COLO829 (cell line): ENCODE measurements at regions not wholly inside any gene's neighbourhood (a gene's known extent, or its start where the extent isn't known, plus 50 kb on each side); places are given as distances from the start of the nearest gene placed in this dataset.
"Not testable (repeated sequence)": the region's sequence is repeated elsewhere in the genome, so short reads cannot be mapped to it uniquely, and the experiment has no call there.

Experiments
- DNase-seq: peaks from one replicate; pipeline ENCODE4 v3.0.0; 2012; ENCODE audit warnings: low spot score

DNA sequence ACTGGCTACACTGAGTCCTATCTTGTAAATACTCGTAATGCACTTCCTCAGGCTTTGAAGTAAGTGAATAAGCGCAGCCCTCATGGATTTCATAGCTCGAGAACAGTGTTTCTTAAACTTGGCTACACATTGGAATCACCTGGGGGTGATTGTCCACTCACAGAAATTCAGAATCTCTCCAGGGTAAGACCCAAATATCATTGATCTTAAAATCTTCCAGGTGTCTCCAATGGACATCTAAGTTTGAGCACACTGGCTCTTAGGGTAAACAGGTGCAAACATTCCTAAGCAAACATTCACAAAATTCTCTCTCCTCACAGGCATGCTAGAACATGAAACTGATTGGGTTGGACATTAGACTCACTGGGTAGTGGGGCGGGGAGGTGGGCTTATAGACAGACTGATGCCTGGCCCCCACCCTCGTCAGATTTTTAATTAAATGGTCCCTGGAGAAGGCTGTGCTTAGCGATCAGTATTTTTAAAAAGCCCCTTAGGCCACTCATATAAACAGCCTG is 279.7 kb upstream of the TBL1XR1 start:
- DNase-seq = no peak

- DNase-seq = peak; percentile 32
These were observed 281.0 kb upstream of the TBL1XR1 start for GRCh38 chr3:177478170-177478867.

DNA sequence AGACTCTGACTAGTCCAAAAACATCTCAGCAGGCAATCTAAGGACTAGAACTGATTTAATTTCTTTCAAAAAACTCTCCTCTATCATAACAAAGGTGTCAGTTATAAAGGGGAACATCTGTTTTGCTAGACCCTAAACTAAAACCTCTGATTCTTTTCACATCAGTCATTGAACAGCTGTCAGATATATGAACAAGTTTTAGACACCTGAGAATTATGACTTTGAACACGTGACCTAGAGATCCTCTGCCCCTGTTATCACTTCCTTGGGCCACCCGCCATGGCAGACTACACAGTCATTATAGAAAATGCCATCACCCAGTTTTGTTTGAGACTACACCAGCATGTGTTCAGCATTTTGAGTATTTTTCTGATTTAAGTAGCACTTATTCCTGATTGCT is 282.3 kb upstream of the TBL1XR1 start:
- no peak for DNase-seq

- no peak for DNase-seq
These were observed 284.0 kb upstream of the TBL1XR1 start for GRCh38 chr3:177481329-177481728.

DNA sequence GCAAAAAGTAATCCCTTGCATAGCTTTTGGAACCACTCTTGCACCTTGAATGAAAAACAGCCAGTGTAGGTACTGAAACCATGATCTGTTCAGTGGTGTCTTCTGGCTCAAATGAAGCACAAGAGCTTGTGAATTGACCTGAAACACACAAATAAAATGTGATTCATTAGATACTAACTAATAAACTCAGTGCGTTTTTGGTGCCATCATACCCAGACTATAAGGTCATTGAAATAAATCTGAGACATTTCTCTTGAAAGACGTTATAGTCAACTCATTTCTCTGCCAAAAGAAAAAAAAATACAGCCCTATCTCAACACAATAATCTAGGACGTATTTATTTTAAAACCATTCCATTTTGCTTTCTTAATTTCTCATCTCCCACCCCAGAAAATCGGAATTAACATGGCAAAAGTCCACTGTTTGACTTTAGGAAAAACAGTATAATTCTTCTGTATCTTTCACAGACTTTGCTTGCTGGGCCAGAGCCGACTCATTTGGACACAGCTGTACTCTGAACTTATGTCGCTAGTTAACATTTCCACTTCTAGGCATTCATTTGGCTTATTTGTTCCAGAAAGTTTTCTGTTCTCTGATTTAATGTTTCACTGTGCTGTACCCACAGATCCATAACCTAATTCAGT is 284.9 kb upstream of the TBL1XR1 start:
- no peak for DNase-seq

- DNase-seq = no peak
These were observed 286.1 kb upstream of the TBL1XR1 start for GRCh38 chr3:177483182-177483967.

DNA sequence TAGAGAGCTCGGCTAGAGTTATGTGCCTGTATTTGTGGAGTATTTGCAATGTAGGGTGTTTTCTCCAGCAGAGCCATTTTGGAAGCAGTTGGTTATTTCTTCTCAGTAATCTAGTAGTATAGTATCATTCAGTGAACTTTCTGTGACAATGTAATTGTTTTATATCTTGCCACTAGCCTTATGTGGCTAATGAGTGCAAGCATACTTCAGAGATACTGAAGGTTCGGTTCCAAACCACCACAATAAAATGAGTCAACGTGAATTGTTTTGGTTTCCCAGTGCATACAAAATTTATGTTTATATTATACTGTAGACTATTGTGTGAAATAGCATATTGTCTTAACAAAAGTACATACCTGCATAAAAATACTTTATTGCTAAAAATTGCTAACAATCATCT is 286.9 kb upstream of the TBL1XR1 start:
- DNase-seq = no peak

- no peak for DNase-seq
These were observed 287.6 kb upstream of the TBL1XR1 start for GRCh38 chr3:177484926-177485325.

DNA sequence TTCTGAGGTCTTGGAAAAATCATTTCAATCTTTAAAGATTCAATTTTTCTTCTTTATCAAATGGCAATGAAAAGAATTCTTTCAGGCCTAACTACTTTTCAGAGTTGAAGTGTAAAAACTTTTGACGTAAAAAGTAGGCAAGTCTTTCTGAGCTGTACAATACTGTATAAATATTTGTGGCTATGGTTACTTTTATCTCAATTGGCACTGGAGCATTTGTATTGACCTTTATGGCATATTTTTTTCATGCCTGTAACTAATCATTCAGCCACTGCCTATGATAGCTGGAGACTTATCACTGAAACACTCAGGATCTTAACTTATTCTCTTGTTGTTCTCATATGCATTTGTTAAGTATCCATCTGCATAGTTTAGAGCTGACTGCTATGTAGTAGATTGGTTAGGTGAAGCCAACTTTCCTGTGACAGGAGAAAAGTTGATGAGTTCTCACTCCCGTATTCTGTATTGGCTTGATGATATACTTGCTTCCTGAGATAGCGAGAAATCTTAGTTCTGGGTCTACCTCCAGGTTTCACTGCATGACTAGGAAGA is 290.4 kb upstream of the TBL1XR1 start:
- no peak for DNase-seq

- no peak for DNase-seq
These were observed 291.5 kb upstream of the TBL1XR1 start for GRCh38 chr3:177488740-177489139.

GRCh38 chr3:177490626-177491025 is 293.3 kb upstream of the TBL1XR1 start:
- peak; percentile 86 for DNase-seq

DNA sequence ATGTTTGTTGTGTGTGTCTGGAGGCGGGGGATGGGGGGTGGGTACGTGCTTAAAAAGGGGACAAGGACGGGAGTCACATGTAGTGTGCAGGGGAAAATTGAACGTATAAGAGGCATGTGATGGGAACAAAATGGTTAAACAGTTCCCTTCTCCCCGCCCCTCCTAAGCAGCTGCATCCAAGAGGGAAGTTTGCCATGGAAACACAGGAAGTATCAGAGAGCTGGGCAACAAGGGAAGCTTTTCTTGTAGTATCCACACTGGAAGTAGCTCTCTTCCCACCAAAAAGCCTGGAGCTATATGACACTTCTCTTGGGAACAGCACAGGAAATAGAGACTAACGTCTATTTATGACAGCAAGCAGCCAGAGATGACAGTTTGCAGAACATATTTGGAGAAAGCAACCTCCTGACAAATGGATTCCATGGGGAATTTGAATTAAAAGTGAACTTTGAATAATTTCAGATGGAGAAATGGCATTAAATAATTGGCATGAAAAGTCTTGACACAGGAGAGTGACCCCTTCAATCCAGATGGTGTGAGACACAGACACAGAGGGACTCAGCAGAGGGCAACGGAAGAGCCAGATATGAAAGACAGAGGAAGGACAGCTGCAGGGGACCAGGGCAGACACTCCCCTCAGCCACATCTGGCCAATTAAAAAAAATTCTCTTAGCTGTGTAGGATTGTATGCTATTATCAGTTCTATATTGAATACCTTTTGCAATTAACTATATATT is 294.2 kb upstream of the TBL1XR1 start:
- DNase-seq = peak; percentile 96

GRCh38 chr3:177493091-177493490 is 295.8 kb upstream of the TBL1XR1 start:
- no peak for DNase-seq

DNA sequence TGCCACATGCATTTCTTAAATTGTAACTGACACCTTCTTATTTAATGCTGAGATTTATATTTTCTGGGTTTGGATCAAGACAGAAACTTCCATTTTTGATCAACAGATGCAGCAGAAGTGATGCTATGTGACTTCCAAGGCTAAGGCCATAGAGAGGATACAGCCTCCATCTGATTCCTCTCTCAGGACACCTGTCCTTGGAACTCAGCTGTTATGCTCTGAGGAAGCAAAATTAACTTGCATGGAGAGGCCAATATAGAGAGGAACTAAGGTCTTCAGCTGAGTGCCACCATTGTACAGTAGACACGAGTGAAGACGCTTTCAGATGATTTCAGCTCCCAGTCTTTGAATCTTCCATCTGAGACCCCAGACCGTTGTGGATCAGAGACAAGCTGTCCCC is 296.9 kb upstream of the TBL1XR1 start:
- DNase-seq = no peak

DNA sequence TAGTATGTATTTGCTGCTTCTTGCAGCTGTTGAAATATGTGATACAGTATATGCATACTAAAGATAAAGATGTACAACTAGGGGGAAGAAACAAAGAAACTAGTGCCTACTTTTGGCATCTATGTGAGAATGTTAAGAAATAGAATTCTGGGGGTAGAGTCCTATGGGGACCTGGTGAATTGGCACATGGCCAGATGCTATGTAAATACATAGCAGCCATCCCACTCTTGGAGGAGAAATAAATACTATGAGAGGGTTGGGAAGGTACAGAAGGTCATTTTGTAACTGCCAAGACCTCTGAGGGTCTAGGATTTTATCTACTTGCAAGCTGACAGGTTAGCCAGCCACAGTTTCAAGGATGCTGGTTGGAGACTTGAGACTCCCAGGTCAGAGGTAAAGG is 298.3 kb upstream of the TBL1XR1 start:
- DNase-seq = no peak

GRCh38 chr3:177498037-177498857 is 301.0 kb upstream of the TBL1XR1 start:
- DNase-seq = no peak

GRCh38 chr3:177499039-177499438 is 301.8 kb upstream of the TBL1XR1 start:
- DNase-seq = not testable (repeated sequence)

- peak; percentile 37 for DNase-seq
These were observed 302.6 kb upstream of the TBL1XR1 start for GRCh38 chr3:177499779-177500423.

DNA sequence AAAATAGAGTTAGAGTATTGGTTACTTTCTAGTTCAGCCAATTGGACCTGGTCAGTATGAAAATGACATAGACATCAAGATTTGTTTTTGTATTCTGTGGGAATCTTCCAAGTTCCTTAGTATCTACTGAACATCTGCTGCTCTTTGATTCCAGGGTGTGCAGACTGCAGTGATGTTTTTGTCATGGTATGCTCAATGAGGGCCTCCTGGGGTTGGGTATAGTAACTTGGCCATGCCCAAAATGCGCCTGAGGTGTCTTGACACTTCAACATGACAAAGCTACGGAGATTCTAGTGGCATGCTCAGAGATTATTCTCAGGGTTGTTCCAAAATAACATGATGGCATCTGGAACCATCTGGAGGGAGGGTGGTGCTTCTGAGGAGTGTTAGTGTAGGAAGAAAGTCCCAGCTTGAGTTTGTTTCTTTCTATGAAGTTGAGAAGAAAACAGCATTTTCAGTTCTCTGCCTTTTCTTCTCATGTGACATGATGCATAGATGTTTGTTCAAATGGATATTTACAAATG is 313.5 kb upstream of the TBL1XR1 start:
- no peak for DNase-seq
